GM10266 (cell line): ENCODE measurements at regions not wholly inside any gene's neighbourhood (a gene's known extent, or its start where the extent isn't known, plus 50 kb on each side); places are given as distances from the start of the nearest gene placed in this dataset.

Experiments used
- DNase-seq: peaks from one replicate; pipeline ENCODE4 v3.0.0; 2012; ENCODE audit errors: extremely low spot score
- CTCF ChIP-seq: IDR thresholded peaks from 2 replicates; pipeline ENCODE4 v1.5.1; 2012; ENCODE audit warnings: mild to moderate bottlenecking, low read depth; ENCODE audit not compliant: control insufficient read depth, insufficient read depth; ENCODE audit errors: missing control alignments

- DNase-seq = no peak
- TF ChIP-seq CTCF = no peak
Observed at GRCh38 chr7:38068461-38068860, 109.6 kb upstream of the STARD3NL start.

GRCh38 chr7:38069052-38069451 lies 109.0 kb upstream of the STARD3NL start:
- DNase-seq = no peak
- no peak for TF ChIP-seq CTCF

- DNase-seq = no peak
Observed at GRCh38 chr7:38070718-38071117, 107.3 kb upstream of the STARD3NL start.

GRCh38 chr7:38086857-38087256 lies 91.2 kb upstream of the STARD3NL start:
- TF ChIP-seq CTCF = no peak
- no peak for DNase-seq

More at GRCh38 chr7:38070718-38071117, 107.3 kb upstream of the STARD3NL start:
- TF ChIP-seq CTCF = peak; percentile 50

GRCh38 chr7:38102507-38102906 lies 75.5 kb upstream of the STARD3NL start:
- DNase-seq = no peak
- no peak for TF ChIP-seq CTCF

- DNase-seq = peak; percentile 53
- TF ChIP-seq CTCF = peak; percentile 60
Observed at GRCh38 chr7:38105874-38106483, 72.1 kb upstream of the STARD3NL start.

- TF ChIP-seq CTCF = peak; percentile 79
- peak; percentile 61 for DNase-seq
Observed at GRCh38 chr7:38107486-38107893, 70.6 kb upstream of the STARD3NL start.
